ENCODE measurements at regions not wholly inside any gene's neighbourhood (a gene's known extent, or its start where the extent isn't known, plus 50 kb on each side); places are given as distances from the start of the nearest gene placed in this dataset.

DNA sequence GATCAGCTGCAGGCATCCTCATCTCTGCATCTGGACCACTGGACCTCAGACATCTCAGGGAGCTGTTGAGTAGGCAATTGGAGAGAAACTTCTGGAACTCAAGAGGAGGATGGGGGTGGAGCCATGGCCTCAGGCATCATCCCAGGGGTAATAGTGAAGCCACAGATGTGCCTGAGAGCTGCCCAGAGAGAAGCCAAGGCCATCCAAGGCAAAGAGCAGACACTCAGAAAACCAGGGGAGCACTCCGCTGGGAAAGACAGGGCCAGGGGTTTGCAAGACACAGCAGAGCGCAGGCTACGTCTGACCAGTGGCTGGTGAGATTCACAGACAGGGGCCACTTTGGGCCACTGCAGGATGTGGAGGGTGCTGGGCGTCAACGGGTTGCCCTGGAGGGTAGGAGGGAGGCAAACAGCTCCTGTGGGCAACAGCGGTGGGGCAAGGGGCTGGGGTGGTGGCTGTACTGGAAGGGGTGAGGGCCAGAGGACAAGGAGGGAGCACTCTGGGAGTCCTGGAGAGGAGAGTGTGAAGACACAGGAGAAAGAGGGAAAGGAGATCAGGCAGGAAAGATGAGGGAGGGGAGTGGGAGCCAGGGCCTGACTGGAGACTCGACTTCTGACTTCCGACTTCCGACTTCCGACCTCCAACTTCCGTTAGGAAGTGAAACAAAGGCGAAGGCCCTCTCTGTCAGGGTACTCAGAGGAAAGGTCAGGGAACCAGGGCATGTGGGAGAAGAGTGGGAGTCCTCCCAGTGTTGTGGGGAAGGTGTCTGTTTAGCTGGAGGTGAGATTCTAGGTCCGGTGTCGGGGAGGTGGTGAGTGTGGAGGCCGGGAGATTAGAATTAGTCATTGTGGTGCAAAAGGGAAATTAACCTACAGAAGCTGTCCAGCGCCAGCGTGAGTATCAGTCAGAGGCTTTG is 69.7 kb upstream of the ANTXRL start (continued):
- TF ChIP-seq CEBPG (CRISPR knock-in tag; IDR thresholded peaks at IDR 0.05) (no peak), CEBPG (tag; conservative IDR thresholded peaks at IDR 0.05 in 1 of 2, IDR thresholded peaks at IDR 0.05 in 1 of 2) (no peak), HMGXB4 (CRISPR knock-in tag; IDR thresholded peaks at IDR 0.05) (no peak), FOSL1 (tag; conservative IDR thresholded peaks at IDR 0.05) (peak; percentile 98), SMC3 (conservative IDR thresholded peaks at IDR 0.05; ENCODE audit: insufficient read depth, low read depth, low read length) (no peak), KLF1 (tag; IDR thresholded peaks at IDR 0.05) (no peak), SETDB1 (IDR thresholded peaks at IDR 0.05; ENCODE audit: low read length) (no peak), RAD51 (IDR thresholded peaks at IDR 0.05; ENCODE audit: borderline replicate concordance, low read depth) (no peak), ZNF707 (CRISPR knock-in tag; conservative IDR thresholded peaks at IDR 0.05) (no peak), HOXB6 (CRISPR knock-in tag; IDR thresholded peaks at IDR 0.05; ENCODE audit: borderline replicate concordance) (no peak), ZNF23 (CRISPR knock-in tag; IDR thresholded peaks at IDR 0.05) (no peak), KLF16 (IDR thresholded peaks at IDR 0.05) (peak; percentile 95), MBD2 (IDR thresholded peaks at IDR 0.05; ENCODE audit: borderline replicate concordance, low read depth) (peak; percentile 83), TEAD4 (IDR thresholded peaks at IDR 0.05; ENCODE audit: low read length) (peak; percentile 94), TEAD4 (CRISPR knock-in tag; IDR thresholded peaks at IDR 0.05; ENCODE audit: borderline replicate concordance) (no peak), PHF21A (IDR thresholded peaks at IDR 0.05; ENCODE audit: borderline replicate concordance, low read depth) (peak; percentile 49; the same call in 1 of the 2 replicates), U2AF1 (optimal IDR thresholded peaks at IDR 0.05; ENCODE audit: low read depth, low read length) (no peak), ZNF780A (CRISPR knock-in tag; IDR thresholded peaks at IDR 0.05) (0 out of 2 replicates have a peak, but pooled peaks have one; percentile 25), ZNF224 (CRISPR knock-in tag; IDR thresholded peaks at IDR 0.05) (no peak), SIRT6 (IDR thresholded peaks at IDR 0.05; ENCODE audit: low read depth, low read length) (no peak), ZBTB5 (IDR thresholded peaks at IDR 0.05) (no peak), ZNF324 (CRISPR knock-in tag; IDR thresholded peaks at IDR 0.05) (no peak), CBFB (CRISPR knock-in tag; IDR thresholded peaks at IDR 0.05) (0 out of 2 replicates have a peak, but pooled peaks have one; percentile 1)
- TF ChIP-seq, protein P1, sequence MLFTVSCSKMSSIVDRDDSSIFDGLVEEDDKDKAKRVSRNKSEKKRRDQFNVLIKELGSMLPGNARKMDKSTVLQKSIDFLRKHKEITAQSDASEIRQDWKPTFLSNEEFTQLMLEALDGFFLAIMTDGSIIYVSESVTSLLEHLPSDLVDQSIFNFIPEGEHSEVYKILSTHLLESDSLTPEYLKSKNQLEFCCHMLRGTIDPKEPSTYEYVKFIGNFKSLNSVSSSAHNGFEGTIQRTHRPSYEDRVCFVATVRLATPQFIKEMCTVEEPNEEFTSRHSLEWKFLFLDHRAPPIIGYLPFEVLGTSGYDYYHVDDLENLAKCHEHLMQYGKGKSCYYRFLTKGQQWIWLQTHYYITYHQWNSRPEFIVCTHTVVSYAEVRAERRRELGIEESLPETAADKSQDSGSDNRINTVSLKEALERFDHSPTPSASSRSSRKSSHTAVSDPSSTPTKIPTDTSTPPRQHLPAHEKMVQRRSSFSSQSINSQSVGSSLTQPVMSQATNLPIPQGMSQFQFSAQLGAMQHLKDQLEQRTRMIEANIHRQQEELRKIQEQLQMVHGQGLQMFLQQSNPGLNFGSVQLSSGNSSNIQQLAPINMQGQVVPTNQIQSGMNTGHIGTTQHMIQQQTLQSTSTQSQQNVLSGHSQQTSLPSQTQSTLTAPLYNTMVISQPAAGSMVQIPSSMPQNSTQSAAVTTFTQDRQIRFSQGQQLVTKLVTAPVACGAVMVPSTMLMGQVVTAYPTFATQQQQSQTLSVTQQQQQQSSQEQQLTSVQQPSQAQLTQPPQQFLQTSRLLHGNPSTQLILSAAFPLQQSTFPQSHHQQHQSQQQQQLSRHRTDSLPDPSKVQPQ (CRISPR knock-in tag; IDR thresholded peaks at IDR 0.05; ENCODE audit: borderline replicate concordance): no peak

Measured in K562 (cell line).